ENCODE measurements at regions not wholly inside any gene's neighbourhood (a gene's known extent, or its start where the extent isn't known, plus 50 kb on each side); places are given as distances from the start of the nearest gene placed in this dataset.

GRCh38 chr9:119829748-119830147 lies 460.5 kb upstream of the BRINP1 start:
- DNase-seq (ENCODE audit: low read depth in 3 of 3): no peak

- no peak for DNase-seq (ENCODE audit: low read depth in 3 of 3)
Measured at GRCh38 chr9:119829186-119829585, 460.0 kb upstream of the BRINP1 start.

- no peak for DNase-seq (ENCODE audit: low read depth in 3 of 3)
Measured at GRCh38 chr9:119827526-119827925, 458.3 kb upstream of the BRINP1 start.

GRCh38 chr9:119827126-119827525 lies 457.9 kb upstream of the BRINP1 start:
- no peak for DNase-seq (ENCODE audit: low read depth in 3 of 3)

GRCh38 chr9:119818726-119819435 lies 449.6 kb upstream of the BRINP1 start:
- DNase-seq (ENCODE audit: low read depth in 3 of 3): no peak

GRCh38 chr9:119810645-119811429 lies 441.6 kb upstream of the BRINP1 start:
- DNase-seq (ENCODE audit: low read depth in 3 of 3): no peak

GRCh38 chr9:119803679-119804078 lies 434.4 kb upstream of the BRINP1 start:
- DNase-seq (ENCODE audit: low read depth in 3 of 3): no peak

- no peak for DNase-seq (ENCODE audit: low read depth in 3 of 3)
Measured at GRCh38 chr9:119802621-119803020, 433.4 kb upstream of the BRINP1 start.

GRCh38 chr9:119802133-119802532 lies 432.9 kb upstream of the BRINP1 start:
- DNase-seq (ENCODE audit: low read depth in 3 of 3): no peak

GRCh38 chr9:119801311-119801710 lies 432.1 kb upstream of the BRINP1 start:
- DNase-seq (ENCODE audit: low read depth in 3 of 3): no peak

GRCh38 chr9:119795395-119795794 lies 426.2 kb upstream of the BRINP1 start:
- DNase-seq (ENCODE audit: low read depth in 3 of 3): no peak

GRCh38 chr9:119794836-119795235 lies 425.6 kb upstream of the BRINP1 start:
- no peak for DNase-seq (ENCODE audit: low read depth in 3 of 3)

- DNase-seq (ENCODE audit: low read depth in 3 of 3): no peak
Measured at GRCh38 chr9:119793218-119793617, 424.0 kb upstream of the BRINP1 start.

GRCh38 chr9:119792242-119792641 lies 423.0 kb upstream of the BRINP1 start:
- no peak for DNase-seq (ENCODE audit: low read depth in 3 of 3)

GRCh38 chr9:119789987-119790386 lies 420.8 kb upstream of the BRINP1 start:
- DNase-seq (ENCODE audit: low read depth in 3 of 3): no peak

- no peak for DNase-seq (ENCODE audit: low read depth in 3 of 3)
Measured at GRCh38 chr9:119788921-119789320, 419.7 kb upstream of the BRINP1 start.

- DNase-seq (ENCODE audit: low read depth in 3 of 3): no peak
Measured at GRCh38 chr9:119781886-119782285, 412.7 kb upstream of the BRINP1 start.

- DNase-seq (ENCODE audit: low read depth in 3 of 3): no peak
Measured at GRCh38 chr9:119775410-119775809, 406.2 kb upstream of the BRINP1 start.

GRCh38 chr9:119773823-119774222 lies 404.6 kb upstream of the BRINP1 start:
- DNase-seq (ENCODE audit: low read depth in 3 of 3): no peak

GRCh38 chr9:119771341-119771740 lies 402.1 kb upstream of the BRINP1 start:
- DNase-seq (ENCODE audit: low read depth in 3 of 3): no peak

- no peak for DNase-seq (ENCODE audit: low read depth in 3 of 3)
Measured at GRCh38 chr9:119768266-119768665, 399.0 kb upstream of the BRINP1 start.

- no peak for DNase-seq (ENCODE audit: low read depth in 3 of 3)
Measured at GRCh38 chr9:119765632-119766175, 396.5 kb upstream of the BRINP1 start.

GRCh38 chr9:119763260-119763659 lies 394.0 kb upstream of the BRINP1 start:
- DNase-seq (ENCODE audit: low read depth in 3 of 3): no peak

Measured in stimulated activated CD4-positive, alpha-beta T cell treated with anti-CD3 and anti-CD28 coated beads, TNF-alpha, amount 100 ng/mL, for 48 hours (primary cell).